BE2C (cell line): ENCODE measurements at regions not wholly inside any gene's neighbourhood (a gene's known extent, or its start where the extent isn't known, plus 50 kb on each side); places are given as distances from the start of the nearest gene placed in this dataset.

Source experiments
- DNase-seq: peaks from one replicate; pipeline ENCODE4 v3.0.0-alpha.2; 2020
- H3K27me3 ChIP-seq: fragments of 250-450 bp; sonication (Bioruptor Pico); 2 replicates; pipeline ENCODE4 v1.5.1; 2020; ENCODE audit warnings: mild to moderate bottlenecking
- H3K36me3 ChIP-seq: fragments of 250-450 bp; sonication (Bioruptor Pico); 2 replicates; pipeline ENCODE4 v1.5.1; 2020; ENCODE audit warnings: mild to moderate bottlenecking
- H3K4me1 ChIP-seq: fragments of 250-450 bp; sonication (Bioruptor Pico); 2 replicates; pipeline ENCODE4 v1.5.1; 2020
- H3K4me3 ChIP-seq: 2 replicates; pipeline ENCODE4 v1.5.1; 2011; ENCODE audit warnings: low read depth, low read length
- H3K9me3 ChIP-seq: fragments of 250-450 bp; sonication (Bioruptor Pico); 2 replicates; pipeline ENCODE4 v1.5.1; 2020
- TF ChIP-seq, protein P1 (sequence below): IDR thresholded peaks from 2 replicates; pipeline ENCODE4 v1.5.1; 2012; ENCODE audit warnings: mild to moderate bottlenecking, low read depth, low read length

DNA sequence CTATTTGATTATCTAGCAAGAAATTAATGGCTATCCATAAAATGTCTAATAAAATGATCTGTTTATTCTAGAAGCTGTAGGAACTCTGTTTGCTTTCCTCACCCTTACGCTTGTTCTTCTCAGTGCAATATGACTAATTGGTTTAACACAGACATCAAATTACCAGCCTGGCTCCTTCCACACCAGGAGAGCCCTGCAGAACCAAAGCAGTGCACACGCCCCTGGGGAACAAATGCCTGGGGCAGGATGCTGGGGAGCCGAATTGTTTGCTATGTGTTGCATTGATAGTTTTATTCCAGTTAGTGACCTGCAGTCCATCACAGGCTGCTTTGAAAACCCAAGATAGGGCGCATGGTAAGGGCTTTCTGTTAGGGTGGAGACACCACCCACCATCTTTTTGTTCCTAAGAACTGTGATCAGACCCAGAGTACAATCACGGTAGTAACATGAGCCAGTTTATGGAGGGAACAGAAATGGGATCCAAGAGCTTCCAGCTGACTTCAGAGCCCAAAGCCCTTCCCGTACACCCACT, 126.4 kb upstream of the CD93 start:
- Histone ChIP-seq H3K27me3 (no peaks in the 10 kb centered on the region), H3K4me3 (no peak overlapping the region), H3K9me3 (no peaks in the 10 kb centered on the region), H3K4me1 (no peaks in the 10 kb centered on the region), H3K36me3 (no peaks in the 10 kb centered on the region)
- no peak for DNase-seq
- TF ChIP-seq, protein P1, sequence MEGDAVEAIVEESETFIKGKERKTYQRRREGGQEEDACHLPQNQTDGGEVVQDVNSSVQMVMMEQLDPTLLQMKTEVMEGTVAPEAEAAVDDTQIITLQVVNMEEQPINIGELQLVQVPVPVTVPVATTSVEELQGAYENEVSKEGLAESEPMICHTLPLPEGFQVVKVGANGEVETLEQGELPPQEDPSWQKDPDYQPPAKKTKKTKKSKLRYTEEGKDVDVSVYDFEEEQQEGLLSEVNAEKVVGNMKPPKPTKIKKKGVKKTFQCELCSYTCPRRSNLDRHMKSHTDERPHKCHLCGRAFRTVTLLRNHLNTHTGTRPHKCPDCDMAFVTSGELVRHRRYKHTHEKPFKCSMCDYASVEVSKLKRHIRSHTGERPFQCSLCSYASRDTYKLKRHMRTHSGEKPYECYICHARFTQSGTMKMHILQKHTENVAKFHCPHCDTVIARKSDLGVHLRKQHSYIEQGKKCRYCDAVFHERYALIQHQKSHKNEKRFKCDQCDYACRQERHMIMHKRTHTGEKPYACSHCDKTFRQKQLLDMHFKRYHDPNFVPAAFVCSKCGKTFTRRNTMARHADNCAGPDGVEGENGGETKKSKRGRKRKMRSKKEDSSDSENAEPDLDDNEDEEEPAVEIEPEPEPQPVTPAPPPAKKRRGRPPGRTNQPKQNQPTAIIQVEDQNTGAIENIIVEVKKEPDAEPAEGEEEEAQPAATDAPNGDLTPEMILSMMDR = no peak

DNA sequence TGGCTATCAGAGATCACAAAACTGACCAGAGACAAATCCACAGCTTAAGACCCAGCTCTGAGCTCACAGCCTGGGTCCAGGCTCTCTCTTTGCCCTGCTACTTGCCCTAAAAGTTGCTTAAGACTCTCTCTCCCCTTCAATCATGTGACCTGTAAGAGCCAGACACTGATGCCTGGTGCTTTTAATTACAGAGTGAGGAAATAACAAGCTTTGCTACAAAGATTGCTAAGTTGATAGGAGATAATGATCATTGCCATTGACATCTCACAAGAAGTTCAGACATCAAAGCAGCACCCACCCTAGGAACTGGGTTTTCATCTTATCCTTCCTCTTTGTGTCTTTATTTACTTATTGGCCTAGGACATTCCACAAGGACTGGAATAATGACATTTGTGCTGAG, 125.9 kb upstream of the CD93 start:
- H3K9me3 ChIP-seq = no peaks in the 10 kb centered on the region

DNA sequence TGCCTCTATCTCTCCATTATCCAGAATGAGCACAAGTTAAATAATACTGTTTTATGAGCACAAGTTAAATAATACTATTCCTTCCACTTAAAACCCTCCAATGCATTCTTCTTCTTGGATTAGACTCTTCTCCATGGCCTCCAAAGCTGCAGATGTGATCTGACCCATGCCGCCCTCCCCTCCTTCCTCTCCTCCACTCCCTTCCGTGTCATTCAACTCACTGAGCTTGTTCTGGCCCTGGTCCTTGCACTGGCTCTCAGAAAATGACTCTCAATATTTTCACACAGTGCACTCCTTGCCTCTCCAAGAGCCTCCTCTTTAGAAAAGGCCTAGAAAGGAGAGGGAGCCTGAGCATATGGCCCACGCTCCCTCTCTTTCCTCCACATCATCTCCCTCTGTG, 125.0 kb upstream of the CD93 start:
- no peak overlapping the region for H3K4me3 ChIP-seq
- no peak for DNase-seq
- no peaks in the 10 kb centered on the region for H3K4me1 ChIP-seq
- no peaks in the 10 kb centered on the region for H3K36me3 ChIP-seq
- H3K27me3 ChIP-seq = no peaks in the 10 kb centered on the region
- TF ChIP-seq, protein P1 = no peak
- no peaks in the 10 kb centered on the region for H3K9me3 ChIP-seq

More for the DNA sequence above, 125.9 kb upstream of the CD93 start:
- DNase-seq = no peak
- H3K27me3 ChIP-seq = no peaks in the 10 kb centered on the region
- TF ChIP-seq, protein P1 = no peak
- H3K4me3 ChIP-seq = no peak overlapping the region
- H3K36me3 ChIP-seq = no peaks in the 10 kb centered on the region
- H3K4me1 ChIP-seq = no peaks in the 10 kb centered on the region

DNA sequence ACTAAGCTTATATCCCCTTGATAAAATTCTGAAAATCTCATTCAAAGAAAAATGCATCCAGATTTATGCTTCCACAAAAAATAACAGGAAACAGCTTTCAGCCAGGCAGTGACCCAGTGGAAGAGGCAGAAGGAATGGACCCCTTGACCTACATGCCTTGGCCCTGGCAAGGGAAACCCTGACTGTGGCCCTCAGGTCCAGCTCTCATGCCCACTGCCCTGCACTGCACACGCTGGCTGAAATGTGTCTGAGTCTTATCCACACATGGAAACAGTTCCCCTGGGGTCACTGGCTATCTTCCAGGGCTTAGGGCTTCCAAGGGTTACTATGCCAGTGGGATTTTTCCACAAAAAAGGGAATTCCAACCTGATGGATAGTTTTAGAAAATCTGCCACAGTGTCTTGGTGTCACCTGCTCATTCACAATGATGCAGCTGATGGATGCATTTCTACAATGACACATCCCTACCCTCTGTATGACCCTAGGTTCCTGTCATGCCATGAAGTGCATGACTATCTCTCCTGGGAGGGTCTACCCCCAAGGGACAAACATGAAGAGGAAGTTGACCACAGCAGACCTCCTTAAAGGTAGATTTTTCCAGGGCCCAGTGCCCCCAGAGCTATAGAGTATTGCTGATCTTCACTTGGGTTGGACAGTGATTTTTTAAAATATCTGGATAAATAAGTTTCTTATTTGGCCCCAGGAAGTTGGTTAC, 121.9 kb upstream of the CD93 start:
- TF ChIP-seq, protein P1 = no peak
- H3K4me3 ChIP-seq = no peak overlapping the region
- no peaks in the 10 kb centered on the region for H3K36me3 ChIP-seq
- H3K27me3 ChIP-seq = no peaks in the 10 kb centered on the region
- no peaks in the 10 kb centered on the region for H3K4me1 ChIP-seq
- no peaks in the 10 kb centered on the region for H3K9me3 ChIP-seq
- no peak for DNase-seq

DNA sequence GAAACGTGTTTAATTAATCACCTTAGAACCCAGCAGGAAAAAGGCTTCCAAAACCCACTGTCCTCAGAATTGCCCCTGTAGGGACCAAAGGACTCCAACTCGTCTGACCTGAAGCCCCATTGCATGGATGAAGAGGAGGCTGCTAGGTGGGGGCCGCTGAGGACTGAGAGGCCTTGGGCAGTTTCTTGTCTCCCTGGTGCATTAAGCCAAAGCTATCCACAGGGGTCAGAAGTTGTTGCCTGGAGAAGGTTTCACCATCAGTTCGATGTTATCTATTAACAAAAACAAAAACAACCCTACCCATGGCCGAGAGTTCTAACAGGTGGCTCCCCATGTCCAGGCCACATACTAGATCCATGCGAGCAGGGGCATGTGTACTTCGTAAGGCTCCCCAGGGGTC, 120.9 kb upstream of the CD93 start:
- Histone ChIP-seq H3K4me1 (no peaks in the 10 kb centered on the region), H3K9me3 (no peaks in the 10 kb centered on the region), H3K27me3 (no peaks in the 10 kb centered on the region), H3K4me3 (no peak overlapping the region), H3K36me3 (no peaks in the 10 kb centered on the region)
- no peak for DNase-seq
- TF ChIP-seq, protein P1 = no peak

DNA sequence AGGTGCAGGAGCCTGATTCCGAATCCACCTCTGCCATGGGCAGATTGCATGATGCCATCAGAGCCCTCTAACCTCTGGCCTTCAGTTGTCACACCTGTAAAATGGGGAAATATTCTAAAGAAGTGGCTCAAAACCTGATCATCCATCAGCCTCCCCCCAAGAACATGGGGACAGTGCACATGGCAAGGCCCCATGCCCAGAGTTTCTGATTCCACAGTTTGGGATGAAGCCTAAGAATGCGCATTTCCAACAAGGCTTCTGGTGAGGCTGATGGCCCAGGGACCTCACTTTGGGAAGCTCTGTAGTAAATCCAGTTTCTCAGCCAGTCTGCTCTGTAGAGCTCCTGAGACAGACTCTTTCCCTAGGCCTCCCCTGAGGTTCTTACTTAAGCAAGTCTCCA, 119.9 kb upstream of the CD93 start:
- DNase-seq = no peak
- H3K36me3 ChIP-seq = no peaks in the 10 kb centered on the region
- H3K4me3 ChIP-seq = no peak overlapping the region
- H3K27me3 ChIP-seq = no peaks in the 10 kb centered on the region
- no peaks in the 10 kb centered on the region for H3K9me3 ChIP-seq
- no peaks in the 10 kb centered on the region for H3K4me1 ChIP-seq
- TF ChIP-seq, protein P1 = no peak
